GM12878 (cell line): ENCODE measurements at regions not wholly inside any gene's neighbourhood (a gene's known extent, or its start where the extent isn't known, plus 50 kb on each side); places are given as distances from the start of the nearest gene placed in this dataset.

Experiments
- ATAC-seq: fragments of 200-7000 bp; cut with Tn5 transposase; 3 replicates; pipeline ENCODE4 v1.9.1; 2020; ENCODE audit warnings: mild to moderate bottlenecking, moderate library complexity
- BruUV-seq: library from RNA; stranded (reverse); fragments of 400-500 nt; replicated peaks from 2 replicates; lab custom pipeline; 2021; lab: Mats Ljungman, UMichigan
- CTCF ChIA-PET: fragments of 300-600 bp; sonication (Branson Sonifier 250); formaldehyde crosslinking; extraction: SDS; loops from one replicate; lab custom pipeline; 2021; ENCODE audit warnings: inconsistent platforms; lab: Yijun Ruan, JAX
- POLR2A ChIA-PET: fragments of 350-600 bp; formaldehyde crosslinking; extraction: SDS; loops from one replicate; lab custom pipeline; 2021; ENCODE audit warnings: inconsistent platforms; lab: Charles Lee
- RAD21 ChIA-PET: fragments of 300-600 bp; sonication (Branson Sonifier 250); formaldehyde crosslinking; loops from one replicate; lab custom pipeline; 2023; ENCODE audit warnings: antibody characterized with exemption; ENCODE audit not compliant: unreplicated experiment; lab: Charles Lee
- SMC1A ChIA-PET: fragments of 300-600 bp; sonication (Branson Sonifier 250); formaldehyde crosslinking; loops from one replicate; lab custom pipeline; 2023; ENCODE audit not compliant: unreplicated experiment, uncharacterized antibody; lab: Charles Lee
- DNase-seq: peaks from one replicate; pipeline ENCODE4 v3.0.0-alpha.2; 2011; ENCODE audit warnings: low read depth, low spot score
- FAIRE-seq: peaks from 3 replicates; lab custom pipeline; 2011; peaks lifted over from hg19 to GRCh38; lab: Jason Lieb, UNC
- H2AFZ ChIP-seq: 2 replicates; pipeline ENCODE4 v1.6.0; 2011; ENCODE audit warnings: low read depth, low read length, control low read depth; ENCODE audit not compliant: control insufficient read depth
- H3K27ac ChIP-seq: 2 replicates; pipeline ENCODE4 v1.5.1; 2011; ENCODE audit warnings: control low read depth; ENCODE audit not compliant: control insufficient read depth, insufficient read depth
- H3K27me3 ChIP-seq, 2 experiments: replicated peaks in 1 of 2; 2 replicates each; pipeline versions ENCODE4 v1.6.0 to v1.6.1; 2011; ENCODE audit warnings: low read length in 1 of 2; ENCODE audit not compliant: control insufficient read depth in 2 of 2, insufficient read depth in 2 of 2
- H3K36me3 ChIP-seq, 2 experiments: 2 replicates each; pipeline ENCODE4 v1.5.1; 2011; ENCODE audit warnings: low read length in 1 of 2; ENCODE audit not compliant: control insufficient read depth in 2 of 2, insufficient read depth in 2 of 2
- H3K4me1 ChIP-seq: 2 replicates; pipeline ENCODE4 v1.6.1; 2011; ENCODE audit warnings: mild to moderate bottlenecking, low read length, moderate library complexity, mixed read lengths; ENCODE audit not compliant: control insufficient read depth, insufficient read depth
- H3K4me2 ChIP-seq: 2 replicates; pipeline ENCODE4 v1.6.0; 2011; ENCODE audit warnings: control low read depth; ENCODE audit not compliant: control insufficient read depth, insufficient read depth
- H3K4me3 ChIP-seq: fragments of 200-600 bp; sonication (generic); 2 replicates; pipeline ENCODE4 v1.5.1; 2016
- H3K79me2 ChIP-seq: 2 replicates; pipeline ENCODE4 v1.6.0; 2011; ENCODE audit warnings: low read length; ENCODE audit not compliant: control insufficient read depth, insufficient read depth
- H3K9ac ChIP-seq: 2 replicates; pipeline ENCODE4 v1.8.0; 2011; ENCODE audit warnings: low read length, control low read depth, mixed read lengths; ENCODE audit not compliant: control insufficient read depth, insufficient read depth
- H3K9me3 ChIP-seq: replicated peaks from 3 replicates; pipeline ENCODE4 v1.5.1; 2011; ENCODE audit warnings: mild to moderate bottlenecking, low read length; ENCODE audit not compliant: control insufficient read depth, insufficient read depth
- H4K20me1 ChIP-seq: 2 replicates; pipeline ENCODE4 v1.6.0; 2011; ENCODE audit not compliant: control insufficient read depth, insufficient read depth
- BCL11A ChIP-seq: IDR thresholded peaks from 2 replicates; pipeline ENCODE4 v1.6.1; 2011; ENCODE audit warnings: low read depth, low read length
- ETV6 ChIP-seq, 2 experiments: fragments of 450-650 bp in 1 of 2; IDR thresholded peaks in 1 of 2; conservative IDR thresholded peaks in 1 of 2; 2 replicates each; pipeline ENCODE4 v1.6.1; 2014; ENCODE audit warnings: antibody characterized with exemption in 1 of 2, borderline replicate concordance in 1 of 2, low read depth in 1 of 2, mild to moderate bottlenecking in 1 of 2, moderate library complexity in 1 of 2
- HCFC1 ChIP-seq: fragments of 150-350 bp; IDR thresholded peaks from 2 replicates; pipeline ENCODE4 v1.6.1; 2014; ENCODE audit warnings: low read length
- HSF1 ChIP-seq: fragments of 150-350 bp; IDR thresholded peaks from 2 replicates; pipeline ENCODE4 v1.6.1; 2014; ENCODE audit warnings: mild to moderate bottlenecking, low read depth, low read length
- IKZF2 ChIP-seq, 2 experiments: fragments of 450-650 bp; IDR thresholded peaks; 2 replicates each; pipeline ENCODE4 v1.6.1; 2017; ENCODE audit warnings: mild to moderate bottlenecking in 2 of 2, moderate library complexity in 2 of 2
- POLR2A ChIP-seq: IDR thresholded peaks from 2 replicates; pipeline ENCODE4 v1.6.1; 2011; ENCODE audit warnings: low read depth, mild to moderate bottlenecking, low read length
- POU2F2 ChIP-seq: IDR thresholded peaks from 3 replicates; pipeline ENCODE4 v1.6.1; 2011; ENCODE audit warnings: low read depth, mild to moderate bottlenecking, low read length, borderline replicate concordance
- YY1 ChIP-seq: IDR thresholded peaks from 2 replicates; pipeline ENCODE4 v1.6.1; 2011; ENCODE audit warnings: low read depth, mild to moderate bottlenecking, low read length
- ZNF592 ChIP-seq: fragments of 450-650 bp; IDR thresholded peaks from 2 replicates; pipeline ENCODE4 v1.6.1; 2017; ENCODE audit warnings: mild to moderate bottlenecking, moderate library complexity
- WGBS: methylation state at CpG from one replicate; pipeline ENCODE4 v1.1.6; 2016; ENCODE audit warnings: low lambda C conversion rate; ENCODE audit not compliant: insufficient replicate concordance, insufficient coverage; ENCODE audit errors: missing lambda C conversion rate; 5-methylcytosine and 5-hydroxymethylcytosine counted together
- in situ Hi-C: fragments of 300-500 bp; cut with MboI; formaldehyde crosslinking; loops from 9 replicates; pipeline ENCODE4 v1.14.3; 2018; ENCODE audit warnings: mixed read lengths
- intact Hi-C: fragments of 100-400 bp; cut with micrococcal nuclease; formaldehyde crosslinking; loops from one replicate; pipeline ENCODE4 v1.14.2; 2022; ENCODE audit not compliant: unreplicated experiment

GRCh38 chr2:16476866-16477265 lies 188.8 kb downstream of the CYRIA start:
- Histone ChIP-seq H3K4me1 (no peaks in the 10 kb centered on the region), H3K4me3 (no peak overlapping the region), H3K27ac (no peak overlapping the region), H3K9me3 (no peaks in the 10 kb centered on the region), H3K79me2 (no peaks in the 10 kb centered on the region), H3K9ac (no peak overlapping the region), H3K27me3 (no peaks in the 10 kb centered on the region; a peak in 1 of 4 replicates), H3K4me2 (no peak overlapping the region), H4K20me1 (no peaks in the 10 kb centered on the region), H2AFZ (no peak overlapping the region), H3K36me3 (no peaks in the 10 kb centered on the region)
- no peak for FAIRE-seq
- intact Hi-C loops: no loop called here
- SMC1A ChIA-PET: no interaction called here
- no TSS peak for BruUV-seq
- CTCF ChIA-PET: interaction anchor here (0.7 kb wide), 1 partner anchor 131 kb away, joined by 3 read pairs; no protein-coding TSS in a partner anchor
- DNase-seq: no peak
- POLR2A ChIA-PET: no interaction called here
- ATAC-seq: no peak
- no peak for TF ChIP-seq HCFC1
- TF ChIP-seq IKZF2 (IDR thresholded peaks at IDR 0.05): no peak
- no peak for TF ChIP-seq POLR2A
- no peak for TF ChIP-seq ETV6 (conservative IDR thresholded peaks at IDR 0.05 in 1 of 2, IDR thresholded peaks at IDR 0.05 in 1 of 2; ENCODE audit: borderline replicate concordance in 1 of 2, low read depth in 1 of 2)
- no peak for TF ChIP-seq HSF1
- TF ChIP-seq ZNF592: no peak
- TF ChIP-seq POU2F2: no peak
- TF ChIP-seq BCL11A: no peak
- no peak for TF ChIP-seq YY1
- WGBS: 0% methylated on average over 2 of the region's 2 CpGs
- RAD21 ChIA-PET: no interaction called here
- in situ Hi-C loops: no loop called here
